ENCODE measurements at regions not wholly inside any gene's neighbourhood (a gene's known extent, or its start where the extent isn't known, plus 50 kb on each side); places are given as distances from the start of the nearest gene placed in this dataset.

- DNase-seq (ENCODE audit: low read depth): no peak
- H3K4me3 ChIP-seq (ENCODE audit: low read depth, low read length): no peak overlapping the region
- no peak for TF ChIP-seq CTCF (IDR thresholded peaks at IDR 0.05; ENCODE audit: insufficient read depth, low read length)
Observed at GRCh38 chr2:43098539-43098938, 127.9 kb downstream of the ZFP36L2 start.

- H3K4me3 ChIP-seq (ENCODE audit: low read depth, low read length): no peak overlapping the region
- TF ChIP-seq CTCF (IDR thresholded peaks at IDR 0.05; ENCODE audit: insufficient read depth, low read length): no peak
- DNase-seq (ENCODE audit: low read depth): no peak
Observed at GRCh38 chr2:43097644-43098408, 128.6 kb downstream of the ZFP36L2 start.

GRCh38 chr2:43095533-43096295 is 130.7 kb downstream of the ZFP36L2 start:
- no peak overlapping the region for H3K4me3 ChIP-seq (ENCODE audit: low read depth, low read length)
- TF ChIP-seq CTCF (IDR thresholded peaks at IDR 0.05; ENCODE audit: insufficient read depth, low read length): no peak
- no peak for DNase-seq (ENCODE audit: low read depth)

- no peak overlapping the region for H3K4me3 ChIP-seq (ENCODE audit: low read depth, low read length)
- no peak for DNase-seq (ENCODE audit: low read depth)
Observed at GRCh38 chr2:43092520-43093179, 133.8 kb downstream of the ZFP36L2 start.

GRCh38 chr2:43090317-43090716 is 136.1 kb downstream of the ZFP36L2 start:
- TF ChIP-seq CTCF (IDR thresholded peaks at IDR 0.05; ENCODE audit: insufficient read depth, low read length): no peak
- H3K4me3 ChIP-seq (ENCODE audit: low read depth, low read length): no peak overlapping the region
- DNase-seq (ENCODE audit: low read depth): no peak

More at GRCh38 chr2:43092520-43093179, 133.8 kb downstream of the ZFP36L2 start:
- TF ChIP-seq CTCF (IDR thresholded peaks at IDR 0.05; ENCODE audit: insufficient read depth, low read length): no peak

- DNase-seq (ENCODE audit: low read depth): no peak
Observed at GRCh38 chr2:43088143-43089073, 138.0 kb downstream of the ZFP36L2 start.

More at GRCh38 chr2:43088143-43089073, 138.0 kb downstream of the ZFP36L2 start:
- H3K4me3 ChIP-seq (ENCODE audit: low read depth, low read length): no peak overlapping the region
- no peak for TF ChIP-seq CTCF (IDR thresholded peaks at IDR 0.05; ENCODE audit: insufficient read depth, low read length)

All from fibroblast of the aortic adventitia (primary cell).